Mucosa of stomach (tissue), 1 donor: ENCODE measurements at regions not wholly inside any gene's neighbourhood (a gene's known extent, or its start where the extent isn't known, plus 50 kb on each side); places are given as distances from the start of the nearest gene placed in this dataset.
"Not testable (repeated sequence)": the region's sequence is repeated elsewhere in the genome, so short reads cannot be mapped to it uniquely, and the experiment has no call there.

Experiments
- H3K27me3 ChIP-seq: one replicate; pipeline ENCODE4 v1.7.0; 2013; ENCODE audit warnings: mild to moderate bottlenecking, low read length; ENCODE audit not compliant: control insufficient read depth, insufficient read depth
- H3K36me3 ChIP-seq: one replicate; pipeline ENCODE4 v1.7.0; 2013; ENCODE audit warnings: low read length; ENCODE audit not compliant: control insufficient read depth, insufficient read depth
- H3K4me1 ChIP-seq: one replicate; pipeline ENCODE4 v1.7.0; 2013; ENCODE audit warnings: mild to moderate bottlenecking, low read length; ENCODE audit not compliant: control insufficient read depth, insufficient read depth
- H3K4me3 ChIP-seq: one replicate; pipeline ENCODE4 v1.7.0; 2013; ENCODE audit warnings: low read length
- H3K9ac ChIP-seq: one replicate; pipeline ENCODE4 v1.7.0; 2013; ENCODE audit warnings: mild to moderate bottlenecking, low read length, moderate library complexity
- H3K9me3 ChIP-seq: one replicate; pipeline ENCODE4 v1.7.0; 2013; ENCODE audit warnings: mild to moderate bottlenecking, low read length, moderate library complexity; ENCODE audit not compliant: control insufficient read depth
- donor health status: Pancreatic carcinoma.

- H3K4me1 ChIP-seq, H3K27me3 ChIP-seq, H3K9ac ChIP-seq, H3K9me3 ChIP-seq, H3K36me3 ChIP-seq, H3K4me3 ChIP-seq: not testable (repeated sequence)
These were observed 299.5 kb downstream of the ANAPC1 start for GRCh38 chr2:111584540-111584939.

GRCh38 chr2:111584950-111585349 lies 299.0 kb downstream of the ANAPC1 start:
- H3K9me3 ChIP-seq: not testable (repeated sequence)

GRCh38 chr2:111586014-111586413 lies 298.0 kb downstream of the ANAPC1 start:
- not testable (repeated sequence) for H3K9ac ChIP-seq, H3K4me3 ChIP-seq, H3K9me3 ChIP-seq, H3K36me3 ChIP-seq, H3K27me3 ChIP-seq, H3K4me1 ChIP-seq

More at GRCh38 chr2:111584950-111585349, 299.0 kb downstream of the ANAPC1 start:
- H3K4me3 ChIP-seq, H3K9ac ChIP-seq, H3K36me3 ChIP-seq, H3K27me3 ChIP-seq, H3K4me1 ChIP-seq: not testable (repeated sequence)

- H3K27me3 ChIP-seq, H3K9me3 ChIP-seq, H3K36me3 ChIP-seq, H3K9ac ChIP-seq, H3K4me3 ChIP-seq, H3K4me1 ChIP-seq: not testable (repeated sequence)
These were observed 288.9 kb downstream of the ANAPC1 start for GRCh38 chr2:111595072-111595471.

GRCh38 chr2:111596808-111597705 lies 286.9 kb downstream of the ANAPC1 start:
- not testable (repeated sequence) for H3K36me3 ChIP-seq, H3K27me3 ChIP-seq, H3K4me1 ChIP-seq, H3K9ac ChIP-seq, H3K4me3 ChIP-seq, H3K9me3 ChIP-seq

- H3K4me1 ChIP-seq, H3K4me3 ChIP-seq: not testable (repeated sequence)
These were observed 285.0 kb downstream of the ANAPC1 start for GRCh38 chr2:111598944-111599343.

GRCh38 chr2:111602259-111602658 lies 281.7 kb downstream of the ANAPC1 start:
- not testable (repeated sequence) for H3K9ac ChIP-seq, H3K4me1 ChIP-seq, H3K4me3 ChIP-seq, H3K36me3 ChIP-seq, H3K27me3 ChIP-seq, H3K9me3 ChIP-seq

More at GRCh38 chr2:111598944-111599343, 285.0 kb downstream of the ANAPC1 start:
- not testable (repeated sequence) for H3K36me3 ChIP-seq, H3K9me3 ChIP-seq, H3K27me3 ChIP-seq, H3K9ac ChIP-seq

- H3K27me3 ChIP-seq, H3K9me3 ChIP-seq, H3K4me3 ChIP-seq, H3K4me1 ChIP-seq, H3K9ac ChIP-seq, H3K36me3 ChIP-seq: not testable (repeated sequence)
These were observed 278.2 kb downstream of the ANAPC1 start for GRCh38 chr2:111605798-111606197.

GRCh38 chr2:111606632-111607031 lies 277.4 kb downstream of the ANAPC1 start:
- H3K9ac ChIP-seq, H3K4me3 ChIP-seq, H3K27me3 ChIP-seq, H3K4me1 ChIP-seq, H3K36me3 ChIP-seq, H3K9me3 ChIP-seq: not testable (repeated sequence)

GRCh38 chr2:111609146-111609844 lies 274.7 kb downstream of the ANAPC1 start:
- not testable (repeated sequence) for H3K9ac ChIP-seq, H3K27me3 ChIP-seq, H3K36me3 ChIP-seq, H3K9me3 ChIP-seq, H3K4me1 ChIP-seq, H3K4me3 ChIP-seq

GRCh38 chr2:111610035-111610434 lies 274.0 kb downstream of the ANAPC1 start:
- H3K4me1 ChIP-seq, H3K9me3 ChIP-seq, H3K4me3 ChIP-seq: not testable (repeated sequence)

GRCh38 chr2:111616651-111617218 lies 267.3 kb downstream of the ANAPC1 start:
- Histone ChIP-seq H3K9ac (no peak overlapping the region), H3K4me1 (peaks cover 9% of the 10 kb centered on the region), H3K27me3 (no peaks in the 10 kb centered on the region), H3K4me3 (no peak overlapping the region), H3K36me3 (no peaks in the 10 kb centered on the region), H3K9me3 (no peaks in the 10 kb centered on the region)

More at GRCh38 chr2:111610035-111610434, 274.0 kb downstream of the ANAPC1 start:
- not testable (repeated sequence) for H3K27me3 ChIP-seq, H3K36me3 ChIP-seq, H3K9ac ChIP-seq
